GM12865 (cell line): ENCODE measurements at regions not wholly inside any gene's neighbourhood (a gene's known extent, or its start where the extent isn't known, plus 50 kb on each side); places are given as distances from the start of the nearest gene placed in this dataset.
A peak's percentile ranks its signal among the peaks of the same experiment; 100 is the strongest.
"Not testable (repeated sequence)": the region's sequence is repeated elsewhere in the genome, so short reads cannot be mapped to it uniquely, and the experiment has no call there.

Source experiments
- DNase-seq: peaks from one replicate; pipeline ENCODE4 v3.0.0; 2010; ENCODE audit warnings: low read depth
- H3K4me3 ChIP-seq: 2 replicates; pipeline ENCODE4 v1.5.1; 2011; ENCODE audit warnings: mild to moderate bottlenecking, low read depth, low read length, control low read depth
- CTCF ChIP-seq: IDR thresholded peaks from 2 replicates; pipeline ENCODE4 v1.5.1; 2011; ENCODE audit warnings: low read length, control low read depth, low read depth, inconsistent platforms; ENCODE audit not compliant: insufficient read depth; ENCODE audit errors: missing control alignments

GRCh38 chrX:109077788-109078187 is 341.4 kb upstream of the IRS4 start:
- DNase-seq: no peak
- TF ChIP-seq CTCF: no peak
- no peak overlapping the region for H3K4me3 ChIP-seq

GRCh38 chrX:109054181-109054581 is 317.8 kb upstream of the IRS4 start:
- peak; percentile 33 for DNase-seq
- H3K4me3 ChIP-seq: not testable (repeated sequence)

DNA sequence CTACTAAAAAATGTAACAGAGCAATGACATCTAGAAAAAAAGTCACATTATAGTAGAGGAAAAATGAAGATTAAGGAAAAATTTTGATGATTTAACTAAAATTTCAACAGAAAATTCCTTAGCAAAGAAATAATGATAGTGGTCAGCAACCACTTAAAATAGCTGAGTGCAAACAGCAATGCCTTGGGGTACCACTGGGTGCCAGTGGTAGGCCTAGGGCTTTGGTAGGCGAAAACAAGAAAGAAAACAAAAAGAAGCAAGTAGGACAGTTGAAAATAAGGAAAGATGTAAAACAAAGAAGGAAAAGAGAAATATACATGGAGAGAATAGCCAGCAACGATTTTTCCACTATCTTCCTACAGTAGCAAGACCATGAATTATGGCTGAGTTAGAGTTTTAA is 313.5 kb upstream of the IRS4 start:
- DNase-seq: no peak
- no peak overlapping the region for H3K4me3 ChIP-seq
- TF ChIP-seq CTCF: no peak

DNA sequence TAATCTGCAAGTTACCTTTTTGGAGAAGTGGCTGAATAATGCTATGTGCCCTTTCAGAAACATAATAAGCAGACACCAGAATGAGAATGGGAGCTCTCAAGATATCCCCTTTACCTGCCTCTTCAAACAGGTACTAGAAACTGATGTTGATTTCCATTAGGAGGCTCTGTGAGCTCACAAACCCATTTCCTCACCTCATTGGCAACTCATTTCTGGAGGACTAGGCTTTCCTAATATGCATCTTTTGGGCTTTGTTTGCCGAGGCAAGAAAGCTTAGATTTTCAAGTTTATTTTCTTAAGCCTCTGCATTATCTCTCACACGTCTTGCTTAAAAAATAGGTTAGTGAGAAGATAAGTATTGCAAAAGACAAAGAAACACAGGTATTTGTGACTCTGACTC is 313.1 kb upstream of the IRS4 start:
- no peak for TF ChIP-seq CTCF
- DNase-seq: no peak
- no peak overlapping the region for H3K4me3 ChIP-seq

GRCh38 chrX:109040057-109040456 is 303.7 kb upstream of the IRS4 start:
- H3K4me3 ChIP-seq: no peak overlapping the region
- DNase-seq: no peak
- no peak for TF ChIP-seq CTCF

DNA sequence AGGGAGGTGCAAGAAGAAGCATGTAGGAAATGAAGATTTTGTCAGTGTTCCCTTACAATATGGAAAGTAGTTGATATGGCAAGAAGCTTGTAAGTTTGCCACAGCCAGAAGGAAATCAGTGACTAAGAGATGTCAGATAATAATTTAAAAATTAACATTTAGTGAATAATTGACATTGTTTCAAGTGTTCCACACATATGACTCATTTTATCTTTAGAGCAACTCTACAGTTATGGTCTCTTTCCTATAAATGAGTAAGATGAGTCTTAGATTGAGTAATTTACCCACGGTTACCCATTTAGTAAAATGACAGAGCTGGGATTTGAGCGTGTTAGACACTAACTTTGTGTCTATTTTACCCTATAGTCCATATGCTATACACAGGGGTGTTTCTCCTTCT is 300.3 kb upstream of the IRS4 start:
- no peak for TF ChIP-seq CTCF
- DNase-seq: no peak
- H3K4me3 ChIP-seq: no peak overlapping the region

GRCh38 chrX:108993909-108994308 is 257.5 kb upstream of the IRS4 start:
- no peak for DNase-seq
- no peak for TF ChIP-seq CTCF
- no peak overlapping the region for H3K4me3 ChIP-seq

- not testable (repeated sequence) for DNase-seq, H3K4me3 ChIP-seq
These were observed 236.5 kb upstream of the IRS4 start for GRCh38 chrX:108972899-108973298.
